Vagina (tissue), 2 donors: ENCODE measurements at regions not wholly inside any gene's neighbourhood (a gene's known extent, or its start where the extent isn't known, plus 50 kb on each side); places are given as distances from the start of the nearest gene placed in this dataset.

Experiments
- POLR2A ChIP-seq, 2 donors: fragments of 450-650 bp; IDR thresholded peaks; one replicate each; pipeline ENCODE4 v1.6.1; 2017; ENCODE audit warnings: antibody characterized with exemption in 2 of 2, mild to moderate bottlenecking in 2 of 2, moderate library complexity in 2 of 2
- TF ChIP-seq, protein P1 (sequence below), 3 experiments: fragments of 450-650 bp in 2 of 3; fragments of 200-600 bp in 1 of 3; sonication (generic) in 1 of 3; IDR thresholded peaks; one replicate each; pipeline ENCODE4 v1.5.1; 2017 to 2019; ENCODE audit warnings: antibody characterized with exemption in 3 of 3, mild to moderate bottlenecking in 2 of 3, moderate library complexity in 2 of 3

DNA sequence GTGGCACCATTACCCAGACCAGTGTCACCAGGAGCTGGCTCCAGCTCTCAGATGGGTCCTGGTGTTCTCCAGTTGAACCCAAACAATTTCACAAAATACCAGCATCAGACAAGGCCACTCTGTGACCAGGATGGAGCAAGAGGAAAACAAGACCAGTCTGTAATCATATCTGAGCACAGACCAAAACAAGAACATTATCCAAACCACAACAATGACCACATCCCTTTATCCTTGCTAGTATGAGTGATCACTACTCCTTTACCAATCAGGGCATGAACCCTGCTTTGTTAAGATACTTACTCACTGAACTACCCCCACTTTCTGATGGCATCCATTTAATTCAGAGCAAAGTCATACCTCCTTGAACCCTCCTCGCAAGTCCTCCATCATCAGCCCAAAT lies 145.9 kb downstream of the NUFIP1 start:
- TF ChIP-seq, protein P1, sequence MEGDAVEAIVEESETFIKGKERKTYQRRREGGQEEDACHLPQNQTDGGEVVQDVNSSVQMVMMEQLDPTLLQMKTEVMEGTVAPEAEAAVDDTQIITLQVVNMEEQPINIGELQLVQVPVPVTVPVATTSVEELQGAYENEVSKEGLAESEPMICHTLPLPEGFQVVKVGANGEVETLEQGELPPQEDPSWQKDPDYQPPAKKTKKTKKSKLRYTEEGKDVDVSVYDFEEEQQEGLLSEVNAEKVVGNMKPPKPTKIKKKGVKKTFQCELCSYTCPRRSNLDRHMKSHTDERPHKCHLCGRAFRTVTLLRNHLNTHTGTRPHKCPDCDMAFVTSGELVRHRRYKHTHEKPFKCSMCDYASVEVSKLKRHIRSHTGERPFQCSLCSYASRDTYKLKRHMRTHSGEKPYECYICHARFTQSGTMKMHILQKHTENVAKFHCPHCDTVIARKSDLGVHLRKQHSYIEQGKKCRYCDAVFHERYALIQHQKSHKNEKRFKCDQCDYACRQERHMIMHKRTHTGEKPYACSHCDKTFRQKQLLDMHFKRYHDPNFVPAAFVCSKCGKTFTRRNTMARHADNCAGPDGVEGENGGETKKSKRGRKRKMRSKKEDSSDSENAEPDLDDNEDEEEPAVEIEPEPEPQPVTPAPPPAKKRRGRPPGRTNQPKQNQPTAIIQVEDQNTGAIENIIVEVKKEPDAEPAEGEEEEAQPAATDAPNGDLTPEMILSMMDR (IDR thresholded peaks at IDR 0.05): no peak
- no peak for TF ChIP-seq POLR2A (IDR thresholded peaks at IDR 0.05)
